ENCODE measurements at regions not wholly inside any gene's neighbourhood (a gene's known extent, or its start where the extent isn't known, plus 50 kb on each side); places are given as distances from the start of the nearest gene placed in this dataset.

- H3K4me3 ChIP-seq (ENCODE audit: low read length), result no peak overlapping the region
- no peak for DNase-seq (ENCODE audit: low read depth)
- TF ChIP-seq CTCF (IDR thresholded peaks at IDR 0.05; ENCODE audit: insufficient read depth, low read depth, low read length, missing control alignments), result no peak
Observed at GRCh38 chr10:128384831-128385230, 258.6 kb upstream of the MKI67 start.

GRCh38 chr10:128386231-128386630, 260.0 kb upstream of the MKI67 start:
- no peak for DNase-seq (ENCODE audit: low read depth)
- TF ChIP-seq CTCF (IDR thresholded peaks at IDR 0.05; ENCODE audit: insufficient read depth, low read depth, low read length, missing control alignments), result no peak
- H3K4me3 ChIP-seq (ENCODE audit: low read length), result no peak overlapping the region

DNA sequence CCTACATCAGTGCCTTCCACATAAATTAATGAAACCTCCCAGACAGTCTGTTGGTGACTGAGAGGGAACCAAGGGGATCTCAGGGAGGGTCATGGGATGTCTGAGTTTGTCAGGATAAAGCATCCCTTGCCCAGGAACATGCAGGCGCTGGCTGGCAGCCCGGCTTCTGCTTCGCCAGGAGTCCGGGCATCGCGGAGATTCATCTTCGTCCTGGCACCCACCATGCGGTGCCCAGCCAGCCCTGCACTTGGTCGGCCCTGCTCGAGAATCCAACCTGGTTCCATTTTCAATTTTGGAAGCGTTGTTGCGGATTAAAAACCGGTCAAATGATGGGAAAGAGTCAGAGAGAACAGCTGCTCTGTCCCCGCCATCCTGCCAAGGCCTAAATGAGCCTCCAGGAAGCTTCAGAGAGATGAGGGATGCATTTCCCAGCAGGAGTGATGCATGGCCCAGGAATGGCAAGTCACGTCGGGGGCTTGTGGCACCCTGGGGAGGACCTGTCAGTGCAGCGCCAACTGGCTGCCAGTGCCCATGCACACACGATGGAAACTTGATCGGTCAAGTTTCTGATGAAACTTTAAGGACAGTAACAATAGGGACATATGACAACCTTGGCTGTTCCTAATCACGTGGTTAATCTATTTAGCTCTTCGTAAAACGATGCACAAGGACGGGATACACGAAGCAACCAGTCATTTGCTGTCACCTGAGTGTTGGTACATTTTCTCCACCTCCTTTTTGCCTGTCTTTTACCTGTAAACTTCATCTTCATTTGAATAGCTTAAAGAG, 260.8 kb upstream of the MKI67 start:
- TF ChIP-seq CTCF (IDR thresholded peaks at IDR 0.05; ENCODE audit: insufficient read depth, low read depth, low read length, missing control alignments), result no peak
- no peak for DNase-seq (ENCODE audit: low read depth)
- no peak overlapping the region for H3K4me3 ChIP-seq (ENCODE audit: low read length)

DNA sequence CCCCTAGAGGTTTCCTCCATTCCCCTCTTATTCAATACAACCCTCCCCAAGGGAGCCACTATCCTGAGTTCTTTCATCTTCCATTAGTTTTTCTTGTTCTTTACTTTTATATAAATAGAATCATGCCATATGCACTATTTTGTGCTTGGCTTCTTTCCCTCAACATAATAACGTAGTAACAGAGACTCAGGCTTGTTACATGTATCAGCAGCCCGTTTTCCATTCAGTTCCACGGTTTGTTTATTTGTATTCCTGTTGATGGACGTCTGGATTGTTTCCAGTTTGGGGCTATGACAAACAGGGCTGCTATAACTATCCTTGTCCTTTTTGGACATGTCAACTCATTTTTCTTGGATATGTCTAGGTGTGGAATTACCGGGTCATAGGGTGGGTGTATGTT, 264.4 kb upstream of the MKI67 start:
- DNase-seq (ENCODE audit: low read depth), result no peak
- TF ChIP-seq CTCF (IDR thresholded peaks at IDR 0.05; ENCODE audit: insufficient read depth, low read depth, low read length, missing control alignments), result no peak
- H3K4me3 ChIP-seq (ENCODE audit: low read length), result no peak overlapping the region

- no peak for TF ChIP-seq CTCF (IDR thresholded peaks at IDR 0.05; ENCODE audit: insufficient read depth, low read depth, low read length, missing control alignments)
- H3K4me3 ChIP-seq (ENCODE audit: low read length), result no peak overlapping the region
- DNase-seq (ENCODE audit: low read depth), result no peak
Observed at GRCh38 chr10:128393546-128393945, 267.3 kb upstream of the MKI67 start.

- no peak for TF ChIP-seq CTCF (IDR thresholded peaks at IDR 0.05; ENCODE audit: insufficient read depth, low read depth, low read length, missing control alignments)
- no peak overlapping the region for H3K4me3 ChIP-seq (ENCODE audit: low read length)
Observed at GRCh38 chr10:128398118-128398517, 271.9 kb upstream of the MKI67 start.

DNA sequence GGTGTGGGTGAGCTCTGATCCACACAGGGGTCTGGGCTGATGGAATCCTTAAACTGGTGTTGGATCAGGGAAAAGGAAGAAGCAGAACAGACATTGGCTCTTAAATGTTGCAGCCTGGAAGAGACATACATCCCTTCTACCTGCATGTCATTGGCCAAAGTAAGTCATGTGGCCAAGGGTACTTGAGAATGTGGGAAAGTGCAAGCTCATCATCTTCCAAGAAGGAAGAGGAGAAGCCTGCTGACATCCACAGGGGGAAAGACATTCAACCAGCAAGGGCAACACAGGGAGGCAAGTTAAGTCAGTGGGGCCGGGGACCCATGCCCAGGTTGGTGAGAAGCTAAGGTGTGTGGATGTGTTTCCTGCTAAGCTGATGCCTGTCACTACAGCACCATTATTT, 272.8 kb upstream of the MKI67 start:
- TF ChIP-seq CTCF (IDR thresholded peaks at IDR 0.05; ENCODE audit: insufficient read depth, low read depth, low read length, missing control alignments), result no peak
- DNase-seq (ENCODE audit: low read depth), result no peak
- H3K4me3 ChIP-seq (ENCODE audit: low read length), result no peak overlapping the region

More at GRCh38 chr10:128398118-128398517, 271.9 kb upstream of the MKI67 start:
- no peak for DNase-seq (ENCODE audit: low read depth)

Measured in epithelial cell of esophagus (primary cell).